GM23248 (cell line): ENCODE measurements at regions not wholly inside any gene's neighbourhood (a gene's known extent, or its start where the extent isn't known, plus 50 kb on each side); places are given as distances from the start of the nearest gene placed in this dataset.

Source experiments
- EZH2 ChIP-seq: fragments of 200-600 bp; sonication (generic); IDR thresholded peaks from 2 replicates; pipeline ENCODE4 v1.6.1; 2018; ENCODE audit warnings: antibody characterized with exemption, mild to moderate bottlenecking; ENCODE audit not compliant: insufficient read depth, poor library complexity, severe bottlenecking
- EZH2phosphoT487 ChIP-seq: fragments of 200-600 bp; sonication (generic); IDR thresholded peaks from 2 replicates; pipeline ENCODE4 v1.6.1; 2018; ENCODE audit warnings: antibody characterized with exemption, moderate library complexity, mild to moderate bottlenecking, low read depth; ENCODE audit not compliant: insufficient read depth

DNA sequence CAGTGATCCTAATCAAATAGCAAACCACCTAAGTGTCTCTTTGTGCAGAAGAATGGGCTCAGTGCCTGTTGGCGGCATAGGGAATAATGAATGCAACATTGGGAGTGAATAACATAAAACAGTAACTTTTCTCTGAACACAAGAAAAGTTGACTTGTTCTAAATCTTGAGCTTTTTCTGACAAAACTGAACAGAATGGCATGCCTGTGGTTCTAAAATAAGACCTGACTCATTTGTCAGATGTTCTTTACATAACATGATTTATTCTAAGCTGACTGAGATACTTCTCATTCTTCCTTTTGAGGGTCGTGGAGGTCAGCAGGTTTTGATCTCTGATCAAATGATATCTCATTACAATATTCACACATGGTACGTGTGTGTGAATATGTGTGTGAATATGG lies 165.4 kb upstream of the WDR1 start:
- TF ChIP-seq EZH2 (no peak), EZH2phosphoT487 (no peak)
